HG03025 (cell line): ENCODE measurements at regions not wholly inside any gene's neighbourhood (a gene's known extent, or its start where the extent isn't known, plus 50 kb on each side); places are given as distances from the start of the nearest gene placed in this dataset.

Experiments used
- ATAC-seq: cut with Tn5 transposase; IDR thresholded peaks from one replicate; pipeline ENCODE4 v1.9.1; 2021; ENCODE audit warnings: mild to moderate bottlenecking, moderate library complexity; ENCODE audit not compliant: unreplicated experiment, low FRiP score

GRCh38 chr3:56851966-56852884 is 50.5 kb upstream of the ARHGEF3 start:
- no peak for ATAC-seq
